GM21423 (cell line): ENCODE measurements at regions not wholly inside any gene's neighbourhood (a gene's known extent, or its start where the extent isn't known, plus 50 kb on each side); places are given as distances from the start of the nearest gene placed in this dataset.
"Not testable (repeated sequence)": the region's sequence is repeated elsewhere in the genome, so short reads cannot be mapped to it uniquely, and the experiment has no call there.

Experiments used
- ATAC-seq: cut with Tn5 transposase; IDR thresholded peaks from one replicate; pipeline ENCODE4 v1.9.1; 2021; ENCODE audit warnings: mild to moderate bottlenecking, moderate library complexity; ENCODE audit not compliant: unreplicated experiment

DNA sequence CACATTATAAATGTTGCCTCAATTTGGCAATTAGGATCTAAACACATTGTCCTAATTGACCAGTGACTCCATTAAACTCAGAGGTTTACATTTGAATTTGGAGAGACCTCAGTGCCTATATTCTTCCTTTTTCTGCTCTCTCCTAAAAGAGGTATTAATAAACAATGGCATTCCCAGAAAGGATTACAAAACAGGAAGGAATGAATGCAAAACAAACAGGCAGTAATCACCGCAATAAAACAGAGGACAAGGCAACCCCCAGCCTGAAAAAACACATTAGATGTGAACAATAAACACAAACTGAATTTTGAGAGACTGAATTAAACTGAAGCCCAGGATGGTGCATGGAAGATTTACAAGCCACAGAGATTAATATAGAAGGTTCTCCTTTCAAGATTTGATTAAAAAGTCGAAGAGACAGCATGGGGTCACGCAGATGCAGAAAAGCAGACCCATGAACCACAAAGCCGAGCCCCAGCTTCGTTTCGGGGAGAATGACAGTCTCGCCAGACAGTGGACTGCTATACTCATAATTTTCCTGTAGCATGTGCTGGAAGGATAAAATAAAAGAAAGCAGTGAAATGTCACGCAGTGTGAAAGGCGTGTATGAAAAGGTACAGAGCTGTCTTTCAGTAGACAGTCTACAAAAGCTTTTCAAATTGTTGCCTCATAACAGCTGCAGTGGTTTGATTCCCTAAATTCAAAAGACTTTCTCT, 503.0 kb downstream of the LIG4 start:
- no peak for ATAC-seq

DNA sequence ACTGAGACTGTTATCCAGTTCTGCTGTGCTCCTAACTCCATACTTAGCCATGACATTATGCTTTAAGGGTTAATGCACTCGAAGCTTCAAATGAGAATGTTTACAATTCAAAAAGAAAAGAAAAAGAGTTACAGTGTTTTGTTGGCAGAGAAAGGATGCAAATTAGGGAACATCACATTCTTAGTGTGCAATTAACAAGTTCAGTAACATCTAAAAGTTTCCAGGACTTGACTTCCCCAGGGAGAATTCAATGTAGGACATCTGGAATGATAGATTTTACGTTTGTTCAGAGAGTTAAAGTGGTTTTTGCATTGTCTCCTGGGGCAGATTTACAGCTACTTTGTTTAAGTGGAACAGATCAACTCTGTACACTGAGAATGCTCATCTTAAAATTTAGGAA, 525.2 kb downstream of the LIG4 start:
- ATAC-seq, result no peak

DNA sequence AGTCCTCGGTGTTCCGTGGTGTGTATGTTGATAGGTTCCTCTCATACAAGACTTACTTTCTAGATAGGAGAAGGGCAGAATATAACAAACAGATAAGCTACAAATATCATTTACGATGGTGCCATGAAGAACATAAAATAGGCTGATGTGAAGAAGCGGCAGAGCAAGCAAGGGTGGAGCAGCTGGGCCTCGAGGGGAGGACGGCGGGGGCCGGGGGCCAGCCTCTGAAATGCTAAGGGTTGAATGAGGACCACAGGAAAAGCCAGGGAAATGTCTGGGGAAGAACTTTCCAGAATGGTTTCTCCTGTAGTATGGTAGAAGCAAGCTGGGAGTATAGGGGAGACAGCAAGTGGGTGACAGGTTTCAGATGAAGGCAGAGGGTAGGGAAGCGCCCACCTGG, 529.5 kb downstream of the LIG4 start:
- ATAC-seq, result no peak

- ATAC-seq, result no peak
These were observed 533.7 kb downstream of the LIG4 start for GRCh38 chr13:107681600-107681999.

DNA sequence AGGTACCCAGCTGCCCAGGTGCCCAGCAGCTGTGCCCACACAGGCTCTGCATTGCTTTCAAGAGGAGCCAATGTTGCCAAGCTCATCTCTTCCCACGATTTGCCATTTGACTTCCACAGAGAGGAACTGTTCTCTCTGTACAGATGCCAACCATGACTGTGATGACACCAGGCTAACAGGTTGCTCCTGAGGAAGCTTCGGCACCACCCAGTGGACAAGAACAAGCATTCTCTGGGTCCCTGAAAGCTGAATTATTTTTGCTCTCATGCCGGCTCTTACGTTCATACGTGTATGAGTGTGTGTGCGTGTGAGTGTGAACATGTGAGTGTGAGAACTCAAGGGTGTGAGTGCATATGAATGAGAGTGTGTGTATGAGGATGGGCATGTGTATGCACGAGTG, 535.2 kb downstream of the LIG4 start:
- ATAC-seq, result no peak

GRCh38 chr13:107678075-107678689, 537.2 kb downstream of the LIG4 start:
- no peak for ATAC-seq

- ATAC-seq, result no peak
These were observed 539.3 kb downstream of the LIG4 start for GRCh38 chr13:107675847-107676550.

GRCh38 chr13:107669391-107669993, 545.8 kb downstream of the LIG4 start:
- no peak for ATAC-seq

GRCh38 chr13:107665926-107666458, 549.3 kb downstream of the LIG4 start:
- ATAC-seq, result no peak

DNA sequence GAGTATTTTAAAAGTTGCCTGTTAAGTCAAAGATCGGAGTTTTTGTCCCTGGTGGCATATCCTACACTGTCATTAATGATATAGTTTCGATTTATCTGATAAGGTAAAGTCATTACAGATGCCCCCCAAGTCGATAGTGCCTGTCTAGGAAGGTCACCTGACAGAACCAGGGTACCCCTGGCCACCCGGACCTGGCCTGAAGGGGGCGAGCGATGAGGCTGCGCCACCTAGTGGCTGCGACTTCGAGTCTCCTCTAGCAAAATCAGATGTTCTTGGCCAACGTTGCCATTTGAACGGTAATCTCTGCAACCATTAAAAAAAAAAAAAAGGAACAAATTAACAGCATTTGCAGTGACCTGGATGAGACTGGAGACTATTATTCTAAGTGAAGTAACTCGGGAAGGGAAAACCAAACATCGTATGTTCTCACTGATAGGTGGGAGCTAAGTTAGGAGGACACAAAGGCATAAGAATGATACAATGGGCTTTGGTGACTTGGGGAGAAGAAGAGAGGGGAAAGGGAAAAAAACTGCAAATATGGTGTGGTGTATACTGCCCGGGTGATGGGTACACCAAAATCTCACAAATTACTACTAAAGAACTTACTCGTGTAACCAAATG, 565.1 kb downstream of the LIG4 start:
- ATAC-seq, result peak; percentile 92

DNA sequence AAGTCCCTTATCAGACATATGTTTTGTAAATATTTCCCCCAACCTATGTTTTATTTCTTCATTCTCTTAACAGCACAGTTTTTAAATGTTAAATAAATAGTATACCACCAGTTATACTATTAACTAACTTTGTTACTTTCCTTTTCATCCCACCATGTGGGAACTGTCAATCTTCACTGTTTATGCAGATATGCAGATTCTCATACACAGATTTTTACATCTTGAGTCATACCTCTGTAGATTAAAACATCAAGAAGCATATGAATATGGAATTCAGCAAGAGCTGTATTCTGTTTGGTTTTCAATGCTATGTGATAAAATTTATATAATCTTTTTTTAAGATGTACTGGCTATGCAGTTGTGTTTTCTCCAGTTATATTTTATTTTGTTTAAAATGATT, 566.3 kb downstream of the LIG4 start:
- ATAC-seq, result no peak

DNA sequence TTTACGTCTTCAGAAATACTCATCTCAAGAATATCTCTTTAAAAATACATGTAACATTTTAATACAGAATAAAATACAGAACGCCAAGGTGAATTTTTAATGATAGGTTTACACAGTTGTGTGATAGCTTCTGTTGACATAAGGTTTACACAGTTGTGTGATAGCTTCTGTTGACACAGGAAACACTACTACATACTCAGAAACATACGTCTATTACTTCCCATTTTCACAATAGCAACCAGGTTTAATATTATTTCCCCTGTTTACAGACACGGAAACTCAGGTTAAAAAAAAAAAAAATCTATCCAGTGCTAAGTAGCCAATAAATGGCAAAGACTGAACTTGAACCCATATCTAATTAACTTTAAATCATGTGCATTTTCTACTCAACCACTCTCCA, 571.2 kb downstream of the LIG4 start:
- ATAC-seq, result no peak

- no peak for ATAC-seq
These were observed 571.7 kb downstream of the LIG4 start for GRCh38 chr13:107643615-107644014.

DNA sequence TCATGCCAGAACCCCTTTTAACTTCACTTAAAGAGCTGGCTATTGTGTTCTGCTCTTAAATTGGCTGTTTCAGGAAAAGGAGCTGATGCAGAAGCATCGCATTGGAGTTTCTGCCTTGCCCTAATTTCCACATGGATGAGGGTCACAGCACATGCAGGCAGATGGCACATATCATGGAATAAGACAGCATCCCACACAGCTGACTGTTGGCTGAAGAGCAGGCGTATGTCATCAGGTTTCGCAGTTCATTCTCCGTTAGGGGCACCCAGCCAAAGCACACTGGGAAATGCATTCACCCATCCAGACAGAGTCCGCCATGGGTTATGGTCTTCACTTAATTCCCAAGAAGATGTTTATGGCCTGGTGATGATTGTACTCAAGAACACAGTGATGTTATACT, 572.5 kb downstream of the LIG4 start:
- ATAC-seq, result no peak

DNA sequence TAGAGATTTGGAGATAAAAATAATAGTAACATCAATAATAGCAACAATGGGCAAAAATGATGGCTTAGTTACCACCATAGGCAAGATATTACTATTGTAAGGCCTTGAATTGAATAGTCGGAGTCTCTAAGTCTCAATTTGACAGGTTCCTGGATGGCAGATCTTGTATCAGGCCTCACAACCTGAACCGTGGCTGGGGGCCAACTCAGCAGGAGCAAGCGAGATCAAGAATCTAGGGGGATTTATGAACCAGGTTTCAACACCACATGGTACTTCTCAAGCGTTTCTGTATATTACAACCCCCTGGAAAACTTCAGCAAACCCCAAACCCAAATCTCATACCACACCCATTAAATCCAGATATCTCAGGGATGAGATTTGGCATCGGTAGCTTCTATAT, 573.8 kb downstream of the LIG4 start:
- no peak for ATAC-seq

GRCh38 chr13:107625648-107626047, 589.7 kb downstream of the LIG4 start:
- no peak for ATAC-seq

DNA sequence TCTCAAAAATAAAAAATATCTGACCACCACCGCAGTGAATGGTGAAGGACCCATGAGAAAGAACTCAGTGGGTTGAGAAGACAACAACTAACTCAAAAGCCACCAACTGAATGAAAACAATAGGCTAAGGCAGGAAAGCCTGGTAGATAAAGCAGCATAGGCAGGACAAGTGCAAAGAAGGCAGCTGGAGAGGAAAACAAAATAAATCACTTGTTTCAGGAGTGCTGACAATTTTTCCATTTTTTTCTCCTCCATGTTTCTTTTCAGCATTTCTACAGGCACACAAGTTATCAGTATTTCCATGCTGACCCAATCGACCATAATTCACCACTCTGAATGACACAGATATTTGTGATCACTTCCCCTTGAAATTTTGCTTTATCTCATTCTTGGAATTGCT, 597.8 kb downstream of the LIG4 start:
- no peak for ATAC-seq

DNA sequence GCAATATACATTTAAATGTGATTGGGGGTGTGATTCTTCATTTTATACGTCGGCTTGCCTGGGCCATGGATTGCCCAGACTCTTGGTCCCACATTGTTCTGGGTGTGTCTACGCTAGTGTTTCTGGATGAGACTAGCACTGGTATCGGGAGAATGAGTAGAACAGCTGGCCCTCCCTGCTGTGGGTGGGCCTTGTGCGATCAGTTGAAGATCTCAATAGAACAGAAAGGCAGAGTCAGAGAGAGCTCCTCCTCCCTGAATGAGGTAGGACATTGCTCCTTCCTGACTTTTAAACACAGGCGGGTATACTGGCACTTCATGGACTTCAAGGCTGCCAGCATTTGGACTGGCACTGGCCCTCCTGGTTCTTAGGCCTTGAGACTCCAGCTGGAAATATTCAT, 603.0 kb downstream of the LIG4 start:
- no peak for ATAC-seq

- no peak for ATAC-seq
These were observed 606.6 kb downstream of the LIG4 start for GRCh38 chr13:107608736-107609135.

GRCh38 chr13:107600971-107601370, 614.4 kb downstream of the LIG4 start:
- no peak for ATAC-seq

DNA sequence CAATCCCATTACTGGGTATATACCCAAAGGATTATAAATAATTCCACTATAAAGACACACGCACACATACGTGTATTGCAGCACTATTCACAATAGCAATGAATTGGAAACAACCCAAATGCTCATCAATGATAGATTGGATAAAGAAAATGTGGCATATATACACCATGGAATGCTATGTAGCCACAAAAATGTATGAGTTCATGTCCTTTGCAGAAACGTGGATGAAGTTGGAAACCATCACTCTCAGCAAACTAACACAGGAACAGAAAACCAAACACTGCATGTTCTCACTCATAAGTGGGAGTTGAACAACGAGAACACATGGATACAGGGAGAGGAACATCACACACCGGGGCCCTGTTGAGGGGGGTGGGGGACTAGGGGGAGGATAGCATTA, 619.0 kb downstream of the LIG4 start:
- not testable (repeated sequence) for ATAC-seq
